HCT116 (cell line): ENCODE measurements at regions not wholly inside any gene's neighbourhood (a gene's known extent, or its start where the extent isn't known, plus 50 kb on each side); places are given as distances from the start of the nearest gene placed in this dataset.

ENCODE experiments used
- ATAC-seq: fragments of 200-7000 bp; cut with Tn5 transposase; 2 replicates; pipeline ENCODE4 v1.9.1; 2020; ENCODE audit warnings: mild to moderate bottlenecking, moderate library complexity
- BruUV-seq: library from RNA; stranded (reverse); fragments of 400-500 nt; replicated peaks from 2 replicates; lab custom pipeline; 2021; lab: Mats Ljungman, UMichigan
- CTCF ChIA-PET: fragments of 300-600 bp; sonication (Branson Sonifier 250); formaldehyde crosslinking; loops from one replicate; lab custom pipeline; 2021; ENCODE audit warnings: antibody characterized with exemption; lab: Charles Lee
- POLR2A ChIA-PET: fragments of 300-600, 350-600 bp; sonication (Branson Sonifier 250); formaldehyde crosslinking; loops from one replicate; lab custom pipeline; 2021; ENCODE audit warnings: antibody characterized with exemption; lab: Charles Lee
- RAD21 ChIA-PET, 2 experiments: fragments of 300-600 bp; sonication (Branson Sonifier 250); formaldehyde crosslinking; loops; one replicate each; lab custom pipeline; 2023; ENCODE audit warnings: low total read pairs in 2 of 2; ENCODE audit not compliant: uncharacterized antibody in 2 of 2, unreplicated experiment in 2 of 2, low non-redundant PET in 1 of 2; lab: Charles Lee
- DNase-seq: peaks from one replicate; pipeline ENCODE4 v3.0.0-alpha.2; 2010; ENCODE audit warnings: low read depth, low spot score
- H2AFZ ChIP-seq: fragments of 200-600 bp; shearing (Covaris generic), sonication (generic); 2 replicates; pipeline ENCODE4 v1.6.1; 2017; ENCODE audit warnings: low read depth, mixed run types, mixed read lengths, antibody characterized with exemption, low read length; ENCODE audit not compliant: poor library complexity, severe bottlenecking
- H3K27ac ChIP-seq: 2 replicates; pipeline ENCODE4 v1.5.1; 2012; ENCODE audit warnings: low read depth, low read length
- H3K27me3 ChIP-seq: fragments of 200-600 bp; sonication (generic); 2 replicates; pipeline ENCODE4 v1.6.1; 2016; ENCODE audit warnings: mixed run types, low read length, mixed read lengths; ENCODE audit not compliant: insufficient read depth
- H3K36me3 ChIP-seq, 2 experiments: fragments of 200-500 bp in 1 of 2; fragments of 200-600 bp in 1 of 2; sonication (Bioruptor generic) in 1 of 2; sonication (generic) in 1 of 2; 2 replicates each; pipeline versions ENCODE4 v1.5.1 to v1.6.1; 2014 to 2016; ENCODE audit warnings: low read length in 2 of 2, inconsistent platforms in 1 of 2, mixed read lengths in 1 of 2, mixed run types in 1 of 2; ENCODE audit not compliant: insufficient read depth in 2 of 2, control insufficient read depth in 1 of 2
- H3K4me1 ChIP-seq, 2 experiments: fragments of 200-600 bp in 1 of 2; sonication (generic) in 1 of 2; 2 replicates each; pipeline versions ENCODE4 v1.5.1 to v1.6.1; 2012 to 2017; ENCODE audit warnings: low read length in 2 of 2, inconsistent platforms in 1 of 2, mild to moderate bottlenecking in 1 of 2, mixed read lengths in 1 of 2, mixed run types in 1 of 2, moderate library complexity in 1 of 2; ENCODE audit not compliant: insufficient read depth in 2 of 2, control insufficient read depth in 1 of 2
- H3K4me2 ChIP-seq: fragments of 200-600 bp; sonication (generic); 2 replicates; pipeline ENCODE4 v1.6.1; 2017; ENCODE audit warnings: mixed run types, low read length, mixed read lengths
- H3K4me3 ChIP-seq, 2 experiments: fragments of 200-600 bp in 1 of 2; sonication (generic) in 1 of 2; replicated peaks in 1 of 2; 2 replicates each; pipeline ENCODE4 v1.5.1; 2011 to 2016; ENCODE audit warnings: low read length in 2 of 2, control low read depth in 1 of 2, low read depth in 1 of 2, mild to moderate bottlenecking in 1 of 2, mixed read lengths in 1 of 2, mixed run types in 1 of 2
- H3K79me2 ChIP-seq: fragments of 200-600 bp; sonication (generic); 2 replicates; pipeline ENCODE4 v1.6.1; 2017; ENCODE audit warnings: mild to moderate bottlenecking, mixed run types, low read length, moderate library complexity, mixed read lengths; ENCODE audit not compliant: insufficient read depth
- H3K9ac ChIP-seq: fragments of 200-600 bp; sonication (generic); 2 replicates; pipeline ENCODE4 v1.6.1; 2016; ENCODE audit warnings: low read length, mixed read lengths
- H3K9me2 ChIP-seq: fragments of 200-600 bp; sonication (generic), shearing (Covaris generic); 2 replicates; pipeline ENCODE4 v1.6.1; 2017; ENCODE audit warnings: mixed run types, mild to moderate bottlenecking, moderate library complexity; ENCODE audit not compliant: insufficient read depth
- H3K9me3 ChIP-seq, 2 experiments: fragments of 200-500 bp in 1 of 2; fragments of 200-600 bp in 1 of 2; sonication (Bioruptor generic) in 1 of 2; sonication (generic) in 1 of 2; 2 replicates each; pipeline ENCODE4 v1.6.1; 2014 to 2017; ENCODE audit warnings: low read length in 2 of 2, mixed read lengths in 2 of 2, inconsistent platforms in 1 of 2, low read depth in 1 of 2, mild to moderate bottlenecking in 1 of 2, mixed run types in 1 of 2, moderate library complexity in 1 of 2; ENCODE audit not compliant: control insufficient read depth in 1 of 2, insufficient read depth in 1 of 2
- H4K20me1 ChIP-seq: fragments of 200-600 bp; sonication (generic), shearing (Covaris generic); 2 replicates; pipeline ENCODE4 v1.6.1; 2017; ENCODE audit warnings: mixed run types, mild to moderate bottlenecking, moderate library complexity; ENCODE audit not compliant: insufficient read depth
- CBX3 ChIP-seq: IDR thresholded peaks from 2 replicates; pipeline ENCODE4 v1.6.1; 2012; ENCODE audit warnings: low read depth
- CEBPB ChIP-seq: IDR thresholded peaks from 2 replicates; pipeline ENCODE4 v1.6.1; 2012; ENCODE audit warnings: low read depth
- FOSL1 ChIP-seq: IDR thresholded peaks from 2 replicates; pipeline ENCODE4 v1.6.1; 2012; ENCODE audit warnings: low read depth
- JUND ChIP-seq: IDR thresholded peaks from 2 replicates; pipeline ENCODE4 v1.6.1; 2012
- RAD21 ChIP-seq: IDR thresholded peaks from 2 replicates; pipeline ENCODE4 v1.6.1; 2012; ENCODE audit warnings: low read depth, mild to moderate bottlenecking
- REST ChIP-seq: IDR thresholded peaks from 2 replicates; pipeline ENCODE4 v1.6.1; 2012; ENCODE audit warnings: low read depth
- ZFX ChIP-seq: fragments of 450-650 bp; IDR thresholded peaks from 2 replicates; pipeline ENCODE4 v1.6.1; 2017
- intact Hi-C: fragments of 100-400 bp; cut with micrococcal nuclease; formaldehyde crosslinking; loops from 2 replicates; pipeline ENCODE4 v1.10.0; 2022

- Histone ChIP-seq H3K36me3 (no peaks in the 10 kb centered on the region), H3K79me2 (no peaks in the 10 kb centered on the region), H3K9me3 (no peaks in the 10 kb centered on the region), H3K9ac (no peak overlapping the region), H3K9me2 (no peaks in the 10 kb centered on the region), H3K27ac (no peak overlapping the region), H3K4me2 (no peak overlapping the region), H3K4me1 (no peaks in the 10 kb centered on the region), H2AFZ (no peak overlapping the region), H4K20me1 (no peaks in the 10 kb centered on the region), H3K27me3 (peaks cover 36% of the 10 kb centered on the region), H3K4me3 (no peak overlapping the region)
- ChIA-PET CTCF (no interaction called here), POLR2A (no interaction called here), RAD21 (no interaction called here)
- TF ChIP-seq REST: peak; percentile 65
- TF ChIP-seq RAD21: no peak
- DNase-seq: no peak
- no TSS peak for BruUV-seq
- no peak for ATAC-seq
- intact Hi-C loops: no loop called here
Measured at GRCh38 chr22:26922806-26923205, 265.4 kb downstream of the MIAT start.

GRCh38 chr22:26923531-26923930 is 266.1 kb downstream of the MIAT start:
- no peak for TF ChIP-seq FOSL1
- no peak for TF ChIP-seq CBX3
- TF ChIP-seq JUND: no peak
- no peak for TF ChIP-seq ZFX
- no peak for TF ChIP-seq CEBPB
- H4K20me1 ChIP-seq: no peaks in the 10 kb centered on the region
- no peaks in the 10 kb centered on the region for H3K4me1 ChIP-seq
- BruUV-seq: no TSS peak
- H3K9me3 ChIP-seq: no peaks in the 10 kb centered on the region
- H3K36me3 ChIP-seq: no peaks in the 10 kb centered on the region
- no peak overlapping the region for H2AFZ ChIP-seq
- ATAC-seq: no peak
- ChIA-PET RAD21 (no interaction called here), CTCF (no interaction called here), POLR2A (no interaction called here)
- H3K27ac ChIP-seq: no peak overlapping the region
- no peak overlapping the region for H3K4me2 ChIP-seq
- H3K9me2 ChIP-seq: no peaks in the 10 kb centered on the region
- intact Hi-C loops: no loop called here
- H3K9ac ChIP-seq: no peak overlapping the region
- no peaks in the 10 kb centered on the region for H3K79me2 ChIP-seq
- no peak for DNase-seq
- no peak overlapping the region for H3K4me3 ChIP-seq
- peaks cover 36% of the 10 kb centered on the region for H3K27me3 ChIP-seq
